Nephron (organoid): ENCODE measurements at regions not wholly inside any gene's neighbourhood (a gene's known extent, or its start where the extent isn't known, plus 50 kb on each side); places are given as distances from the start of the nearest gene placed in this dataset.

Experiments used
- H3K27ac Mint-ChIP-seq, 3 experiments: 2 replicates each; pipeline ENCODE4 v1.8.0; 2020; ENCODE audit warnings: mixed read lengths in 3 of 3, mild to moderate bottlenecking in 2 of 3, moderate library complexity in 1 of 3
- H3K27me3 Mint-ChIP-seq: 2 replicates; pipeline ENCODE4 v1.8.0; 2021; ENCODE audit warnings: low read depth, mild to moderate bottlenecking, moderate library complexity, mixed read lengths
- H3K36me3 Mint-ChIP-seq: 2 replicates; pipeline ENCODE4 v1.8.0; 2020; ENCODE audit warnings: low read depth, mixed read lengths
- H3K4me1 Mint-ChIP-seq: 2 replicates; pipeline ENCODE4 v1.8.0; 2020; ENCODE audit warnings: mixed read lengths
- H3K4me3 Mint-ChIP-seq, 3 experiments: 2 replicates each; pipeline ENCODE4 v1.8.0; 2020; ENCODE audit warnings: mild to moderate bottlenecking in 3 of 3, mixed read lengths in 3 of 3, moderate library complexity in 2 of 3
- H3K9me3 Mint-ChIP-seq: 2 replicates; pipeline ENCODE4 v1.8.0; 2020; ENCODE audit warnings: mixed read lengths
- TF ChIP-seq, protein P1 (sequence below), 3 experiments: fragments of 200-600 bp; sonication (generic); IDR thresholded peaks; one replicate each; pipeline ENCODE4 v1.5.0; 2021; ENCODE audit warnings: antibody characterized with exemption in 3 of 3; ENCODE audit not compliant: unreplicated experiment in 3 of 3

- H3K4me1 Mint-ChIP-seq = no peaks in the 10 kb centered on the region
- H3K36me3 Mint-ChIP-seq = no peaks in the 10 kb centered on the region
- TF ChIP-seq, protein P1, sequence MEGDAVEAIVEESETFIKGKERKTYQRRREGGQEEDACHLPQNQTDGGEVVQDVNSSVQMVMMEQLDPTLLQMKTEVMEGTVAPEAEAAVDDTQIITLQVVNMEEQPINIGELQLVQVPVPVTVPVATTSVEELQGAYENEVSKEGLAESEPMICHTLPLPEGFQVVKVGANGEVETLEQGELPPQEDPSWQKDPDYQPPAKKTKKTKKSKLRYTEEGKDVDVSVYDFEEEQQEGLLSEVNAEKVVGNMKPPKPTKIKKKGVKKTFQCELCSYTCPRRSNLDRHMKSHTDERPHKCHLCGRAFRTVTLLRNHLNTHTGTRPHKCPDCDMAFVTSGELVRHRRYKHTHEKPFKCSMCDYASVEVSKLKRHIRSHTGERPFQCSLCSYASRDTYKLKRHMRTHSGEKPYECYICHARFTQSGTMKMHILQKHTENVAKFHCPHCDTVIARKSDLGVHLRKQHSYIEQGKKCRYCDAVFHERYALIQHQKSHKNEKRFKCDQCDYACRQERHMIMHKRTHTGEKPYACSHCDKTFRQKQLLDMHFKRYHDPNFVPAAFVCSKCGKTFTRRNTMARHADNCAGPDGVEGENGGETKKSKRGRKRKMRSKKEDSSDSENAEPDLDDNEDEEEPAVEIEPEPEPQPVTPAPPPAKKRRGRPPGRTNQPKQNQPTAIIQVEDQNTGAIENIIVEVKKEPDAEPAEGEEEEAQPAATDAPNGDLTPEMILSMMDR (IDR thresholded peaks at IDR 0.05; ENCODE audit: unreplicated experiment in 3 of 3) = no peak
- H3K9me3 Mint-ChIP-seq = peaks cover under 1% of the 10 kb centered on the region
- H3K27ac Mint-ChIP-seq = no peak overlapping the region
- H3K27me3 Mint-ChIP-seq = no peaks in the 10 kb centered on the region
- H3K4me3 Mint-ChIP-seq = no peak overlapping the region
Measured at GRCh38 chr2:6408057-6408456, 457.6 kb downstream of the CMPK2 start.

- no peak overlapping the region for H3K4me3 Mint-ChIP-seq
- H3K27ac Mint-ChIP-seq = no peak overlapping the region
- H3K4me1 Mint-ChIP-seq = no peaks in the 10 kb centered on the region
- no peaks in the 10 kb centered on the region for H3K27me3 Mint-ChIP-seq
- H3K36me3 Mint-ChIP-seq = no peaks in the 10 kb centered on the region
- TF ChIP-seq, protein P1 (IDR thresholded peaks at IDR 0.05; ENCODE audit: unreplicated experiment in 3 of 3) = no peak
- no peaks in the 10 kb centered on the region for H3K9me3 Mint-ChIP-seq
Measured at GRCh38 chr2:6410313-6410712, 455.4 kb downstream of the CMPK2 start.

DNA sequence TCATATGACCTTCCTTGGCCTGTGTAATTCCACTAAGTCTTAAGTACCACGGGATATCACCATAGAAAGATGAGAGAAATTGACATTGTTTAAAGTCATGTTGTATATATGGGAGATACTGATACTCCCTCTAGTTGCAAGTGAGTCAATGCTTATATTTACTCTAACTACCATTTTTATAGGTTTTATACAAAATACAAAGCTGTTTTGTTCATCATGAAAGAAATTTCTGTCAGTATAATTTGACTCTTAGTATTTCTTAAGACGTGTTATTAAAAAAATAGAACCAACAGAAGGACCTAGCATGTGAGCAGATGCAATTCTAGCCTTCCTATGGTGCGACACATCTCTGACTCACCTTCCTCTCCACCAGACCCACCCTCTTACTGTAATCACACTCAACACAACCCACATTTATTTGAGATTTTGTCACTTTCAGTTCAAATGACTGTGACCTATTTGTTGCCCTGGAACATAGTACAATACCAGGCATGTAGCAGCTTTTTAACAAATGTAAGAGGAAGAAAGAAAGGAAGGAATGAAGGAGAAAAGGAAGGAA, 453.1 kb downstream of the CMPK2 start:
- no peaks in the 10 kb centered on the region for H3K36me3 Mint-ChIP-seq
- no peaks in the 10 kb centered on the region for H3K9me3 Mint-ChIP-seq
- H3K4me1 Mint-ChIP-seq = no peaks in the 10 kb centered on the region
- no peaks in the 10 kb centered on the region for H3K27me3 Mint-ChIP-seq
- TF ChIP-seq, protein P1 (IDR thresholded peaks at IDR 0.05; ENCODE audit: unreplicated experiment in 3 of 3) = no peak
- no peak overlapping the region for H3K4me3 Mint-ChIP-seq
- H3K27ac Mint-ChIP-seq = no peak overlapping the region

DNA sequence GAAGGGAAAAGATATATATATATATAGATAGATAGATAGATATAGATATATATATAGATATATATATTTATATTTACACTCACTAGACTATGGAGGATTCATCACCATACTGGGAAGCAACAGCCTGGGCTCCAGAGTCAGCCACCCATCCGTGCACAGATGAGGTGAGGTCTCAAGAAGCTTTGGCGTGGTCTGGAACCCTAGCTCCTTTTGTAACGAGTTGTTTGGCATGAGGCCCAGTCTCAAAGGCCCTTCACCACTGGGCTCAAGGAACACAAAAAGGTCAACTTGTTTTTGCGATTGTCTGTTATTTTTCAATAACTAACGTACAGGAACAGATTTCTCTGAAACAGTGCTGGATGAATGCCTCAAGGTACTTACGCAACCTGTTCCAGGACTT, 448.7 kb downstream of the CMPK2 start:
- no peaks in the 10 kb centered on the region for H3K9me3 Mint-ChIP-seq
- no peaks in the 10 kb centered on the region for H3K4me1 Mint-ChIP-seq
- H3K27me3 Mint-ChIP-seq = no peaks in the 10 kb centered on the region

GRCh38 chr2:6418291-6418690, 447.4 kb downstream of the CMPK2 start:
- no peaks in the 10 kb centered on the region for H3K27me3 Mint-ChIP-seq
- no peaks in the 10 kb centered on the region for H3K36me3 Mint-ChIP-seq
- H3K4me1 Mint-ChIP-seq = peaks cover 4% of the 10 kb centered on the region
- H3K4me3 Mint-ChIP-seq = no peak overlapping the region
- peak overlapping the region in 1 of 3 experiments; percentile 52 for H3K27ac Mint-ChIP-seq
- H3K9me3 Mint-ChIP-seq = no peaks in the 10 kb centered on the region
- TF ChIP-seq, protein P1 (IDR thresholded peaks at IDR 0.05; ENCODE audit: unreplicated experiment in 3 of 3) = no peak

More for the DNA sequence above, 448.7 kb downstream of the CMPK2 start:
- Mint-ChIP-seq H3K27ac (no peak overlapping the region), H3K36me3 (no peaks in the 10 kb centered on the region), H3K4me3 (no peak overlapping the region)
- TF ChIP-seq, protein P1 (IDR thresholded peaks at IDR 0.05; ENCODE audit: unreplicated experiment in 3 of 3) = no peak

DNA sequence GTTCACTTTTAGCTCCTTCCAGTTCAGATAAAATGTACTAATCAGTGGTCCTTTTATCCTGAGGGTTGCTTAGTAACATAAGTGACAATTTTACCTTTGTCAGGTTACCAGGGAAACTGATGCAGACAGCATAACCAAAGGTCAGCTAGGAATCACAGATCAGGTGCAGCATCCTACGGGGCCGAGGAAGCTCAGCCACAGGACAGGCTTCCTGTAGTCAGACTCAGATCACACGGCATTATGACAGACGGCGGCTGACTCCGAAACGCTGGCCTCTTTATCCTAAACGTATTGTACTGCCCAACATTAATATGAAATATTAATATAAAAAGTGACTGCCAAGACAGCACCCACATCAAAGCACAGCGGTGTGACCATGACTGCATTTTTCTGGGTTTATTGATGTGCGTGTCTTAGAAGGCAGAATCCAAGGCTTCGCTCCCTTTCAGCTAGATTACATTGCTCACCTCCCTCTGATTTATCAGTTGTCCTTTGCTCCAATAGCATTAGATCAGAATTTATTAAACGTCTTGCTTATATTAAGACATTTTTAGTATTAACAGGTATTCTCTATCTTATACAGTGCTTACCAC, 444.5 kb downstream of the CMPK2 start:
- Mint-ChIP-seq H3K27me3 (no peaks in the 10 kb centered on the region), H3K4me3 (no peak overlapping the region), H3K9me3 (no peaks in the 10 kb centered on the region), H3K27ac (no peak overlapping the region), H3K36me3 (no peaks in the 10 kb centered on the region), H3K4me1 (peaks cover 9% of the 10 kb centered on the region)
- TF ChIP-seq, protein P1 (IDR thresholded peaks at IDR 0.05; ENCODE audit: unreplicated experiment in 3 of 3) = no peak
